ENCODE measurements at regions not wholly inside any gene's neighbourhood (a gene's known extent, or its start where the extent isn't known, plus 50 kb on each side); places are given as distances from the start of the nearest gene placed in this dataset.

- H3K4me3 ChIP-seq (ENCODE audit: low read depth, low read length), result no peak overlapping the region
- TF ChIP-seq CTCF (IDR thresholded peaks at IDR 0.05; ENCODE audit: low read depth, low read length), result no peak
These were observed 264.2 kb downstream of the ZSWIM6 start for GRCh38 chr5:61596265-61596664.

- TF ChIP-seq CTCF (IDR thresholded peaks at IDR 0.05; ENCODE audit: low read depth, low read length), result no peak
These were observed 265.6 kb downstream of the ZSWIM6 start for GRCh38 chr5:61597684-61598083.

GRCh38 chr5:61598126-61598525 lies 266.1 kb downstream of the ZSWIM6 start:
- TF ChIP-seq CTCF (IDR thresholded peaks at IDR 0.05; ENCODE audit: low read depth, low read length), result no peak
- H3K4me3 ChIP-seq (ENCODE audit: low read depth, low read length), result no peak overlapping the region

More at GRCh38 chr5:61597684-61598083, 265.6 kb downstream of the ZSWIM6 start:
- no peak overlapping the region for H3K4me3 ChIP-seq (ENCODE audit: low read depth, low read length)

GRCh38 chr5:61599370-61600122 lies 267.5 kb downstream of the ZSWIM6 start:
- H3K4me3 ChIP-seq (ENCODE audit: low read depth, low read length), result no peak overlapping the region
- TF ChIP-seq CTCF (IDR thresholded peaks at IDR 0.05; ENCODE audit: low read depth, low read length), result no peak

GRCh38 chr5:61600123-61600444 lies 268.0 kb downstream of the ZSWIM6 start:
- TF ChIP-seq CTCF (IDR thresholded peaks at IDR 0.05; ENCODE audit: low read depth, low read length), result no peak
- H3K4me3 ChIP-seq (ENCODE audit: low read depth, low read length), result no peak overlapping the region

- no peak overlapping the region for H3K4me3 ChIP-seq (ENCODE audit: low read depth, low read length)
- TF ChIP-seq CTCF (IDR thresholded peaks at IDR 0.05; ENCODE audit: low read depth, low read length), result no peak
These were observed 269.0 kb downstream of the ZSWIM6 start for GRCh38 chr5:61600945-61601511.

GRCh38 chr5:61603211-61603908 lies 271.3 kb downstream of the ZSWIM6 start:
- H3K4me3 ChIP-seq (ENCODE audit: low read depth, low read length), result no peak overlapping the region
- no peak for TF ChIP-seq CTCF (IDR thresholded peaks at IDR 0.05; ENCODE audit: low read depth, low read length)

All from WI38 (cell line).